MM.1S (cell line): ENCODE measurements at regions not wholly inside any gene's neighbourhood (a gene's known extent, or its start where the extent isn't known, plus 50 kb on each side); places are given as distances from the start of the nearest gene placed in this dataset.

ENCODE experiments used
- DNase-seq: peaks from one replicate; pipeline ENCODE4 v3.0.0-alpha.2; 2015
- H2AFZ ChIP-seq: fragments of 300-600 bp; sonication (generic); 2 replicates; pipeline ENCODE4 v1.6.0; 2016; ENCODE audit warnings: antibody characterized with exemption, low read length
- H3F3A ChIP-seq: fragments of 300-600 bp; sonication (generic); 2 replicates; pipeline ENCODE4 v1.6.1; 2016; ENCODE audit warnings: mild to moderate bottlenecking, antibody characterized with exemption, low read length, moderate library complexity, mixed read lengths; ENCODE audit not compliant: insufficient read depth
- H3K27ac ChIP-seq: fragments of 300-600 bp; sonication (generic); 2 replicates; pipeline ENCODE4 v1.5.1; 2016; ENCODE audit warnings: mild to moderate bottlenecking, low read length
- H3K27me3 ChIP-seq: fragments of 300-600 bp; sonication (generic); replicated peaks from 2 replicates; pipeline ENCODE4 v1.6.0; 2016; ENCODE audit warnings: low read length; ENCODE audit not compliant: insufficient read depth
- H3K36me3 ChIP-seq: fragments of 300-600 bp; sonication (generic); replicated peaks from 2 replicates; pipeline ENCODE4 v1.6.1; 2016; ENCODE audit warnings: mild to moderate bottlenecking, low read length, mixed read lengths; ENCODE audit not compliant: insufficient read depth
- H3K4me1 ChIP-seq: fragments of 300-600 bp; sonication (generic); 2 replicates; pipeline ENCODE4 v1.6.1; 2016; ENCODE audit warnings: low read length, mixed read lengths
- H3K4me2 ChIP-seq: fragments of 300-600 bp; sonication (generic); 2 replicates; pipeline ENCODE4 v1.6.0; 2016; ENCODE audit warnings: low read depth, low read length
- H3K4me3 ChIP-seq: fragments of 300-600 bp; sonication (generic); 2 replicates; pipeline ENCODE4 v1.5.1; 2016; ENCODE audit warnings: low read length, mixed read lengths
- H3K79me2 ChIP-seq: fragments of 300-600 bp; sonication (generic); 2 replicates; pipeline ENCODE4 v1.6.1; 2016; ENCODE audit warnings: mixed run types, low read length, mixed read lengths
- H3K9ac ChIP-seq: fragments of 300-600 bp; sonication (generic); 2 replicates; pipeline ENCODE4 v1.6.1; 2016; ENCODE audit warnings: low read length, mixed read lengths
- H3K9me2 ChIP-seq: fragments of 300-600 bp; sonication (generic); replicated peaks from 2 replicates; pipeline ENCODE4 v1.6.1; 2016; ENCODE audit warnings: mild to moderate bottlenecking, low read length, mixed read lengths; ENCODE audit not compliant: insufficient read depth
- H3K9me3 ChIP-seq: fragments of 300-600 bp; sonication (generic); replicated peaks from 2 replicates; pipeline ENCODE4 v1.6.1; 2016; ENCODE audit warnings: mild to moderate bottlenecking, low read length, mixed read lengths; ENCODE audit not compliant: insufficient read depth
- H4K20me1 ChIP-seq: fragments of 300-600 bp; sonication (generic); 2 replicates; pipeline ENCODE4 v1.6.1; 2016; ENCODE audit warnings: mild to moderate bottlenecking, low read length, moderate library complexity, mixed read lengths; ENCODE audit not compliant: insufficient read depth
- EZH2 ChIP-seq: fragments of 300-600 bp; sonication (generic); optimal IDR thresholded peaks from 2 replicates; pipeline ENCODE3; 2017; ENCODE audit warnings: low read depth, mild to moderate bottlenecking, antibody characterized with exemption, low read length, mixed read lengths
- EZH2phosphoT487 ChIP-seq: fragments of 300-600 bp; sonication (generic); IDR thresholded peaks from 2 replicates; pipeline ENCODE4 v1.6.1; 2018; ENCODE audit warnings: antibody characterized with exemption, low read length
- TF ChIP-seq, protein P1 (sequence below): fragments of 300-600 bp; sonication (generic); IDR thresholded peaks from 2 replicates; pipeline ENCODE4 v1.5.1; 2016; ENCODE audit warnings: antibody characterized with exemption, low read length, mixed read lengths

DNA sequence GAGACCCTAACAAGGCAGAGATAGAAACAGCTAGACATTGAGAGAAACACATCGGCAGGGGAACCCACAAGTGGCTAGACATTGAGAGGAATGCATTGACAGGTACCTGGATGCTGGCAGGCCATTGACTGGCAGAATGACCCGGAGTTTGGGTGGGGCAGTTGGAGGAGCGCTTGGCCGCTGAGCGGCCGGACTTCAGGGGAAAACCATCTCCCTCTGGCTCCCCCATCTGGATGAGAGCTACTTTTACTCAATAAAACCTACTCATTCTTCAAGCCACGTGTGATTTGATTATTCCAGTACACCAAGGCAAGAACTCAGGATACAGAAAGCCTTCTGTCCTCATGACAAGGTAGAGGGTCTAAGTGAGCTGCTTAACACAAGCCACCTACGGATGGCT lies 473.4 kb downstream of the SLITRK5 start:
- Histone ChIP-seq H3K9me2 (no peaks in the 10 kb centered on the region), H3K27ac (no peak overlapping the region), H2AFZ (no peak overlapping the region), H3K36me3 (no peaks in the 10 kb centered on the region), H3K9ac (no peak overlapping the region), H3F3A (no peaks in the 10 kb centered on the region), H3K4me1 (peaks cover 4% of the 10 kb centered on the region; the same call in 1 of the 2 replicates), H3K27me3 (no peaks in the 10 kb centered on the region), H3K4me3 (no peak overlapping the region), H3K4me2 (no peak overlapping the region), H3K79me2 (no peaks in the 10 kb centered on the region), H4K20me1 (no peaks in the 10 kb centered on the region), H3K9me3 (no peaks in the 10 kb centered on the region)
- no peak for DNase-seq
- TF ChIP-seq, protein P1, sequence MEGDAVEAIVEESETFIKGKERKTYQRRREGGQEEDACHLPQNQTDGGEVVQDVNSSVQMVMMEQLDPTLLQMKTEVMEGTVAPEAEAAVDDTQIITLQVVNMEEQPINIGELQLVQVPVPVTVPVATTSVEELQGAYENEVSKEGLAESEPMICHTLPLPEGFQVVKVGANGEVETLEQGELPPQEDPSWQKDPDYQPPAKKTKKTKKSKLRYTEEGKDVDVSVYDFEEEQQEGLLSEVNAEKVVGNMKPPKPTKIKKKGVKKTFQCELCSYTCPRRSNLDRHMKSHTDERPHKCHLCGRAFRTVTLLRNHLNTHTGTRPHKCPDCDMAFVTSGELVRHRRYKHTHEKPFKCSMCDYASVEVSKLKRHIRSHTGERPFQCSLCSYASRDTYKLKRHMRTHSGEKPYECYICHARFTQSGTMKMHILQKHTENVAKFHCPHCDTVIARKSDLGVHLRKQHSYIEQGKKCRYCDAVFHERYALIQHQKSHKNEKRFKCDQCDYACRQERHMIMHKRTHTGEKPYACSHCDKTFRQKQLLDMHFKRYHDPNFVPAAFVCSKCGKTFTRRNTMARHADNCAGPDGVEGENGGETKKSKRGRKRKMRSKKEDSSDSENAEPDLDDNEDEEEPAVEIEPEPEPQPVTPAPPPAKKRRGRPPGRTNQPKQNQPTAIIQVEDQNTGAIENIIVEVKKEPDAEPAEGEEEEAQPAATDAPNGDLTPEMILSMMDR = no peak
- TF ChIP-seq EZH2phosphoT487 (no peak), EZH2 (no peak)

DNA sequence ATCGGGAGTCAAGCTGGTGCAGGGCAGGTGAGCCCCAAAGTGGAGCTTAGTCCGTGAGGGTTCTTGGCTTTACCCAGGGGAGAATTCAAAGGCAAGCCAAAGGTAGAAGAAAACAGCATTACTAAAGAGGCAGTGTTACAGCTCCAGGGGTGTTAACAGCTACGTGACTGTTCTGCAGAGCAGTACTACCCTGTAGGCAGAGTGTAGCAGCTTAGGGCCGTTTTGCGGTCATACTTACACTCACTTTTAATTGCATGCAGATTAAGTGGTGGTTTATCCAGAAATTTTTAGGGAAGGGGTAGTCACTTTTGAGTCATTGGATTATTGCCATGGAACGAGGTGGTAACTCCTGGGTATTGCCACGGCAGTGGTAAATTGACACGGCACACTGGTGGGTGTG lies 482.2 kb downstream of the SLITRK5 start:
- no peak for DNase-seq
- no peaks in the 10 kb centered on the region for H3K27me3 ChIP-seq
- no peaks in the 10 kb centered on the region for H3K9me2 ChIP-seq
- H3F3A ChIP-seq = no peaks in the 10 kb centered on the region
- H3K36me3 ChIP-seq = no peaks in the 10 kb centered on the region
- no peaks in the 10 kb centered on the region for H3K79me2 ChIP-seq
- no peaks in the 10 kb centered on the region for H3K9me3 ChIP-seq
- no peak overlapping the region for H3K4me3 ChIP-seq
- no peak overlapping the region for H3K4me2 ChIP-seq
- H3K4me1 ChIP-seq = no peaks in the 10 kb centered on the region
- no peak overlapping the region for H2AFZ ChIP-seq
- no peaks in the 10 kb centered on the region for H4K20me1 ChIP-seq
- no peak overlapping the region for H3K9ac ChIP-seq
- H3K27ac ChIP-seq = no peak overlapping the region
- TF ChIP-seq, protein P1 = no peak
- TF ChIP-seq EZH2phosphoT487 (no peak), EZH2 (no peak)

DNA sequence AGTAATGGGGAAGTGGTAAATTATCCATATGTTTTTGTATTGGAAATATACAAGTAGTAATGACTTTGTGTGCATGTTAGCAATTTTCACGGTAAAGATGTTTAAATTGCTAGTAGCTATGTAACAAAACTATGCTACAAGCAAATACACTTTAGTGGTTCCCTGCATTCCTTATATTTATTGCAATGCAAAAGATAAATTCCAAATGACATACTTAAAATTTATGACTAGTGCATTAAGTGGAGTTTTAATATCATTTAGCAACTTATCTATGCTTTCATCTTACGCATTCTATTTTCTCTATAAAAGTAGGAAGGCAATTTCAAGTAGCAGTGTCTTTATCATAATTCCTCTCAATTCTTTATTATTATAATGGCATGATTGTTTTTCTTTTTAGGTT lies 482.8 kb downstream of the SLITRK5 start:
- Histone ChIP-seq H4K20me1 (no peaks in the 10 kb centered on the region), H3K9me2 (no peaks in the 10 kb centered on the region), H3K27me3 (no peaks in the 10 kb centered on the region), H3K9me3 (no peaks in the 10 kb centered on the region), H3K9ac (no peak overlapping the region), H2AFZ (no peak overlapping the region), H3K4me2 (no peak overlapping the region), H3F3A (no peaks in the 10 kb centered on the region), H3K4me3 (no peak overlapping the region), H3K79me2 (no peaks in the 10 kb centered on the region), H3K36me3 (no peaks in the 10 kb centered on the region), H3K4me1 (no peaks in the 10 kb centered on the region), H3K27ac (no peak overlapping the region)
- TF ChIP-seq EZH2phosphoT487 = no peak
- TF ChIP-seq, protein P1 = no peak
- TF ChIP-seq EZH2 = no peak
- no peak for DNase-seq
